ENCODE measurements at regions not wholly inside any gene's neighbourhood (a gene's known extent, or its start where the extent isn't known, plus 50 kb on each side); places are given as distances from the start of the nearest gene placed in this dataset.
A peak's percentile ranks its signal among the peaks of the same experiment; 100 is the strongest.
"Not testable (repeated sequence)": the region's sequence is repeated elsewhere in the genome, so short reads cannot be mapped to it uniquely, and the experiment has no call there.

DNA sequence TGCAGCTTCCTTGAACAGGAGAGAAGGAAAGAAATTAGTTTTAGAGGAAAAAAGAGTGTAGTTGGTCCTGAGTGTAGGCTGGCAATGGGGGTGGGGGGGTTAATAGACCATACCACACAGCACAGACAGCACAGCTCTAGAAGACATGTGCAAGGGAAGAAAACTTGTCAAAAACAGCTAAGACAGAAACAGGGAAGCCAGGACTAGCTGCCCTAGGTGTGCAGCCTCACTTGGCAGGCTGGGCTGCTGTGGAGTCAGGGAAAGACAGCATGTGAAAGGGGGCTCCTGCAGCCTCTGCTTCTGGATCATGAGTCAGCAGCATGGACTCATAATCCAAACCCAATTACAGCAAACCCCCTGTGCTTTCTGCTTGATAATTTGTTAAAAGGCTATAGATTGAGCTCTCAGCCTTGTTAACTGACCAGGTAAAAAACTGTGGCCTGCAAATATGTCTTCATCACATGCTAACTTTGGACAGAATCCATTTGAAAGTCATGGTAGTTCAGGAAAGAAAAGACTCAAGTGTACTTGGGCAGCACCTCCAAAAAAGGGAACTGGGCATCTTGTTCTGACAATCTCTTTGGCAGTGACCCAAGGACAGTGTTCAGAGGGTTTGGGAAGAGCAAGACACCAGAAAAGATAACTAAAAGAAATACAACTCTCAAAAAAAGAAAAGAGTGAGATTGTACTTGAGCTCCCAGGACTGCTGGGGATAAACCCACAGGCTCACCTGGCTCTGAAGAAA, 142.2 kb upstream of the VWC2 start:
- intact Hi-C loops (cut with DNase I, micrococcal nuclease), result no loop called here
- ATAC-seq, result peak; percentile 22
- DNase-seq, result no peak

DNA sequence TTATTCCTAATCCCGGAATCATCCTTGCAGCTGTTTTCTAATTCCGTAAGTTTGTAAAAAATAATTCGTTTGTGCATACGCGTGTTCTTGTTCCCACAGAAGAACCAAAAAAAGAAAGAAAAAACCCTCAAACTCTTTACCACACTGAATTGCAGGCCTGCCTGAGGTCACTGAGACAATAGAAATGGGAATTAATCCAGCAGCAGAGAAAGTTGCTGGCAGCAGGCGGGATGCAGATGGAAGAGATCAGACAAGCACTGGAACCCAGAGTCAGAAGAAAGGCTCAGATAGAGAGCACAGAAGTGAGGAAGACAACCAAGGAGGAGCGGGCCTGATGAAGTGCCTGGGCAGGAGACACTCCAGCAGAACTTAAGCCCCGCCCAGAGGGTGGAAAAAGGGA, 141.5 kb upstream of the VWC2 start:
- no peak for ATAC-seq
- intact Hi-C loops (cut with DNase I, micrococcal nuclease), result no loop called here

GRCh38 chr7:49635800-49636199, 137.6 kb upstream of the VWC2 start:
- no peak for ATAC-seq
- intact Hi-C loops (cut with DNase I, micrococcal nuclease), result no loop called here

More for the DNA sequence above, 141.5 kb upstream of the VWC2 start:
- no peak for DNase-seq

GRCh38 chr7:49636400-49636799, 137.0 kb upstream of the VWC2 start:
- ATAC-seq (no peak), DNase-seq (no peak)
- intact Hi-C loops (cut with DNase I, micrococcal nuclease), result no loop called here

More at GRCh38 chr7:49635800-49636199, 137.6 kb upstream of the VWC2 start:
- no peak for DNase-seq

- ATAC-seq (no peak), DNase-seq (no peak)
- intact Hi-C loops (cut with DNase I, micrococcal nuclease), result no loop called here
Observed at GRCh38 chr7:49638166-49638565, 135.3 kb upstream of the VWC2 start.

GRCh38 chr7:49639068-49639593, 134.3 kb upstream of the VWC2 start:
- ATAC-seq, result no peak
- intact Hi-C loops (cut with DNase I, micrococcal nuclease), result no loop called here
- no peak for DNase-seq

DNA sequence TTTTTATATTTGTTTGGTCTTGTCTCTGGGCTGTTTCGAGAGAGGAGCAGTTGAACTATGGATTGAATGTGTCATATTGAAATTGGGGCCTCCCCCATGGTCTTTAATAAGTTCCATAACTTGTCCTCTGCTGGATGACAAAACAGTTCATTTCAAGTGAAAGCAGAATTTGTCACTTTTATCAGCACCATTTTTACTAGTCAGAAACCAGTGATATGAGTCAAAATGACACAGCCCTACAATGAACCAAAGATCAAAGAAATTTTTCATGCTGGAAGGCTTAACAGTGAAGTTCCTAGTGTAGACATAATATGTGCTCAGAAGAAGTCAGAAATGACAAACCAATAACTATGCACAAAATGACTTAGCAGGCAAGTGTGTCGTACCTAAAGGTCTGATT, 133.6 kb upstream of the VWC2 start:
- intact Hi-C loops (cut with DNase I, micrococcal nuclease), result no loop called here
- no peak for ATAC-seq
- no peak for DNase-seq

DNA sequence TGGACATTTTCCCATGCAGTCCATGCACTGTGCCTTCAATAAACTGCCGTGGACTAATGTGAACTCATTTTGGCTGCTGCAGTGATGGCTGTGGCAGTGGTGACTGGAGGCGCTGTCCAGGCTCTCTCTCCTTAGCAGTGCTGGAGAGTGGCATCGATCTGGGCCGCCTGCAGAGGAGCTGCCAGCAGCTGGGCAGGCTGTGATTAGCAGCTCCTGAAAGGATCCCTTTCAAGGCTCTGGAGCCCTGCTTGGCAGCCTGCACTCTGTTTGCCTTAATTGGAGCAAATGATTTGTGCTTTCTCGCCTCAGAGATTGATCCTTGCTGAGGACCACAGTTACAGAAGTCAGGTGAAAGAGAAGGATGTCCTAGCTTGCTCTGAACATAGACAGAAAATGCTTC, 130.1 kb upstream of the VWC2 start:
- DNase-seq, result no peak
- intact Hi-C loops (cut with DNase I, micrococcal nuclease), result no loop called here
- ATAC-seq, result no peak

- intact Hi-C loops (cut with DNase I, micrococcal nuclease), result no loop called here
- DNase-seq (no peak), ATAC-seq (no peak)
Observed at GRCh38 chr7:49643736-49644135, 129.7 kb upstream of the VWC2 start.

- no peak for ATAC-seq
- intact Hi-C loops (cut with DNase I, micrococcal nuclease), result no loop called here
- no peak for DNase-seq
Observed at GRCh38 chr7:49644396-49645166, 128.9 kb upstream of the VWC2 start.

DNA sequence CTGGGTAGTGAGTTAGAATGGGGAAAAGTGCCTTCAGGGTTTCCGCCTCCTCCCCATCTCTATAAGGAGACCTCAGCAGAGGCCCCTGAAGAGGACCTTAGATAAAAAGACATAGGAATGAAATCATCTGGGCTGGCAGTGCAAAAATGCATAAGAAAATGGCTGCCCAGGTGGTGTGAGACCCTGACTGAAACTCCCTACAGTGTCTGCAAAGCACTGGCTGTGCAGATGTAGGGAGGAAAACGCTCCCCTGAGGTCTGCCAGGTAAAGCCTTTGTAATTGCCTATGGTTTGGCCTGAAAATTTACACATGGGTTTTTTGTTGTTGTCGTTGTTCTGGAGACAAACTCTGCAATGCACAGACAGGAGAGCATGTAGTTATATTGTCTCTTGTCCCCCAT, 128.1 kb upstream of the VWC2 start:
- intact Hi-C loops (cut with DNase I, micrococcal nuclease), result no loop called here
- no peak for DNase-seq
- no peak for ATAC-seq

GRCh38 chr7:49660170-49660783, 113.2 kb upstream of the VWC2 start:
- intact Hi-C loops (cut with DNase I, micrococcal nuclease), result no loop called here
- DNase-seq, result peak in 1 of 2 donors; percentile 12

DNA sequence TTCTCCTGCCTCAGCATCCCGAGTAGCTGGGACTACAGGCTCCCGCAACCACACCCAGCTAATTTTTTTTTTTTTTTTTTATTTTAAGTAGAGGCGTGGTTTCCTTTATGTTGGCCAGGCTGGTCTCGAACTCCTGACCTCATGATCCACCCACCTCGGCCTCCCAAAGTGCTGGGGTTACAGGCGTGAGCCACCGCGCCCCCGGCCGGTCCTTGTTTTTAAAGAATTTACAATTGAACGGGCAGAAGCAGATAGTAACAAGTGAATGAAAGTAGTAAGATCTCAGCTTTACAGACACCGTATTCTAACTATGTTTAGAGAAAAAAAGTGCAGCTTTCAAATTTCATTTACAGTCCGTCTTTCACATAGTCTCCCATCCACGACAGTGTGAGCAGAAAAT, 112.5 kb upstream of the VWC2 start:
- DNase-seq (peak in 1 of 2 donors; percentile 38), ATAC-seq (peak; percentile 70)
- intact Hi-C loops (cut with DNase I, micrococcal nuclease), result no loop called here

More at GRCh38 chr7:49660170-49660783, 113.2 kb upstream of the VWC2 start:
- ATAC-seq, result peak; percentile 94

- intact Hi-C loops (cut with DNase I, micrococcal nuclease); ATAC-seq: not testable (repeated sequence)
- peak in 1 of 2 donors; percentile 14 for DNase-seq
Observed at GRCh38 chr7:49665963-49666362, 107.5 kb upstream of the VWC2 start.

DNA sequence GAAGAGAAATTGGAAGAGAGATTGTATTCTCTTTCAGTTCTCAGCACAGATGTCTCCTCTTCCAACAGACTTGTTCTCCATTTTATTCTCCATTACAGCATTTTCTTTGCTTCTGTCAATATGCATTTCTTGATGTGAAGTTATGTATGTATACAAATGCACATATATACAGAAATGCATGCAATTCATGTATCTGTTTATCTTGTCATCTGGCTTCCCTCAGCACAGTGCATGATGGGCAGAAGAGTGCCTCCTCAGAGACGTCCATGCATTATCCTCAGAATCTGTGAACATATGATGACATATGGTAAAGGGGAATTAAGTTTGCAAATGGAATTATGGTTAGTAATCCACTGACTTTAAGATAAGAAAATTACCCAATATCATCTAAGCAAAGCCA, 106.7 kb upstream of the VWC2 start:
- no peak for ATAC-seq
- DNase-seq, result no peak
- intact Hi-C loops (cut with DNase I, micrococcal nuclease), result no loop called here

GRCh38 chr7:49669285-49669684, 104.2 kb upstream of the VWC2 start:
- no peak for ATAC-seq
- intact Hi-C loops (cut with DNase I, micrococcal nuclease), result no loop called here
- no peak for DNase-seq

DNA sequence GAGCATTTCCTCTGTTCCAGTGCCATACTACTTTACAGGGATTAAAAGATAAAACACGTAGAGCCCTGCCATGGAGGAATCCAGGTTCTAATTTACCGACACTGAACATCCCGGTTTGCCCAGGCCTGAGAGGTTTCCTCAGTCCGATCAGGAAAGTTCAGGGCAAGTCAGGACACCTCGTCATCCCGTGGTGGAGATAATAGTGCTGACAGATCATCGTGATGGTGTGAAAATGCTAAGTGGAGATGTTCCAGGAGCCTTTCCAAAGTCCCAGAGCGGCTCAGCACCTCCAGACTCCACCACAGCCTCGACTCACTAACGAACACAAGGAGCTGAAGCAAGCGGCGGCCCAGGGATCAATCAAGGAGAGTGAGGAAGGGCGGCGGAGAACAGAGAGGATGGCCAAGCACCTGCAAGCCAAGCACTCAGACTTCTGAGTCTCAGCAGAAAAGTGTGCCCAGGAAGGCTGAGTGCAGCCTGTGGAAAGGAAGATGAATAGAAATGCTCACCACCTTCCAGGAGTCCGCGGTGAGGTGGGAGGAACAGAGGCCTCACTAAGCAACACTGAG, 103.7 kb upstream of the VWC2 start:
- ATAC-seq, result no peak
- intact Hi-C loops (cut with DNase I, micrococcal nuclease), result no loop called here
- no peak for DNase-seq

DNA sequence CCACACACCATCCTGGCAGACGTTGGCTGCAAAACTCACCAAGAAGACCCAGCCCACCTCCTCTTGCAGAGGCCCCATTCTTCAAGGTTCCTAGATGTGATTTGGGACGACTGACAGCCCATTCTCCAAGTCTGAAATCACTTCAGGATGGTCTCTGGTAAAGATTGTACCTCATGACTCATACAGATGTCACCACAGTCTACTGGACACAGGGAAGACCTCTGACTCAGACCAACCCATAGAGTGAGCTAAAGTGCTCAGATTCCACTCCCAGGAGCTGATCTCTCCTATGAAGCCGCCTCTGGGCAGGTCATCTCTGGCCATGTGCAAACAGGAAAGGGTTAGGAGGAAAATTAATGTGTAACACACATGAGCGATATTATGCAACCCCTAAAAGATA, 102.4 kb upstream of the VWC2 start:
- intact Hi-C loops (cut with DNase I, micrococcal nuclease), result no loop called here
- DNase-seq (no peak), ATAC-seq (no peak)

DNA sequence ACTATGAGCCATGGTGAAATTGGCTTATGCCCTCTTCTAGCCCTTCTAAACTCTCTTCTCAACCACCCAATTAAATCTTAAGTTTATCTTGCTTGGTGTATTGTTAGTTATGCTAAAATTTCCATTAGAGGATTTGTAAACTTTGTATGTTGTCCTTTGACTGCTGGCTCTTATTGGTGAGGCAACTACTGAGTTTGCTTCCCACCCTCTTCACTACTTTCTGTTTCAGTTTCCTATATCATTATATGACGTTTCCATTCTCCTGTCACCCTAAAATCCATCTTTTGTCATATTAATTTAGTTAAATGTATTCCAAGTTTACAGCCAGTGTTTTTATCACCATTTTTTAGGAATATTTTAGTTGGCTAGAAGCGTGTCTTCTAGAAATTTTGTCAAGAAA, 80.9 kb upstream of the VWC2 start:
- no peak for ATAC-seq
- intact Hi-C loops (cut with DNase I, micrococcal nuclease), result no loop called here
- DNase-seq, result no peak
